ENCODE measurements at regions not wholly inside any gene's neighbourhood (a gene's known extent, or its start where the extent isn't known, plus 50 kb on each side); places are given as distances from the start of the nearest gene placed in this dataset.

DNA sequence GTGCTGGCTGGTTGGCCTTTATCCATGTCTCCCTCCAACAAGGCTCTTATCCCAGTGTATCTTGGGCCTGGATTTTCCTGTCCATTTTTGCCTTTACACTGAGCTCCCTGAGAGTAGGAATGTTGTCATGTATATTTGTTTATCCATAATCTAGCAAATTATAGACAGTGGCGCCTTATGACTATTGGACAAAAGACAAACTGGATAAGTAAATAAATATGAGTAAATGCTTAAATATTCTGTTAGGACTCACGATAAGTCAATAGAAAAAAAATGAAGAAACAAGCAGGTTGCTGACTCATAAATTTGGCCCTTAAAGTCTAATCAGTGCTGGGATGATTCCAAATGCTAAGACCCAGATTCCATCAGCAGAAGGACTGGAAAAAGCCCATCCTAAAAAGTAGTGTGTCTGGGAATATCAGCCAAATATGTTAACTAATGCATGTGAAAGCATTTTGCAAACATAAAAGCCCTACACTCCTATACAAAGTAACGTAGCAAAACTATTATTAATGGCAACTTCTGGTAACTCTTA is 55.0 kb upstream of the PCSK2 start:
- Histone ChIP-seq H3K36me3 (no peaks in the 10 kb centered on the region), H3K27ac (no peak overlapping the region), H3K4me1 (no peaks in the 10 kb centered on the region), H3K4me3 (no peak overlapping the region), H3K9me3 (no peaks in the 10 kb centered on the region), H3K27me3 (no peaks in the 10 kb centered on the region)
- TF ChIP-seq, protein P1, sequence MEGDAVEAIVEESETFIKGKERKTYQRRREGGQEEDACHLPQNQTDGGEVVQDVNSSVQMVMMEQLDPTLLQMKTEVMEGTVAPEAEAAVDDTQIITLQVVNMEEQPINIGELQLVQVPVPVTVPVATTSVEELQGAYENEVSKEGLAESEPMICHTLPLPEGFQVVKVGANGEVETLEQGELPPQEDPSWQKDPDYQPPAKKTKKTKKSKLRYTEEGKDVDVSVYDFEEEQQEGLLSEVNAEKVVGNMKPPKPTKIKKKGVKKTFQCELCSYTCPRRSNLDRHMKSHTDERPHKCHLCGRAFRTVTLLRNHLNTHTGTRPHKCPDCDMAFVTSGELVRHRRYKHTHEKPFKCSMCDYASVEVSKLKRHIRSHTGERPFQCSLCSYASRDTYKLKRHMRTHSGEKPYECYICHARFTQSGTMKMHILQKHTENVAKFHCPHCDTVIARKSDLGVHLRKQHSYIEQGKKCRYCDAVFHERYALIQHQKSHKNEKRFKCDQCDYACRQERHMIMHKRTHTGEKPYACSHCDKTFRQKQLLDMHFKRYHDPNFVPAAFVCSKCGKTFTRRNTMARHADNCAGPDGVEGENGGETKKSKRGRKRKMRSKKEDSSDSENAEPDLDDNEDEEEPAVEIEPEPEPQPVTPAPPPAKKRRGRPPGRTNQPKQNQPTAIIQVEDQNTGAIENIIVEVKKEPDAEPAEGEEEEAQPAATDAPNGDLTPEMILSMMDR (IDR thresholded peaks at IDR 0.05): no peak
- intact Hi-C loops (cut with DNase I; ENCODE audit: low total_unique reads): no loop called here
- DNase-seq: no peak

DNA sequence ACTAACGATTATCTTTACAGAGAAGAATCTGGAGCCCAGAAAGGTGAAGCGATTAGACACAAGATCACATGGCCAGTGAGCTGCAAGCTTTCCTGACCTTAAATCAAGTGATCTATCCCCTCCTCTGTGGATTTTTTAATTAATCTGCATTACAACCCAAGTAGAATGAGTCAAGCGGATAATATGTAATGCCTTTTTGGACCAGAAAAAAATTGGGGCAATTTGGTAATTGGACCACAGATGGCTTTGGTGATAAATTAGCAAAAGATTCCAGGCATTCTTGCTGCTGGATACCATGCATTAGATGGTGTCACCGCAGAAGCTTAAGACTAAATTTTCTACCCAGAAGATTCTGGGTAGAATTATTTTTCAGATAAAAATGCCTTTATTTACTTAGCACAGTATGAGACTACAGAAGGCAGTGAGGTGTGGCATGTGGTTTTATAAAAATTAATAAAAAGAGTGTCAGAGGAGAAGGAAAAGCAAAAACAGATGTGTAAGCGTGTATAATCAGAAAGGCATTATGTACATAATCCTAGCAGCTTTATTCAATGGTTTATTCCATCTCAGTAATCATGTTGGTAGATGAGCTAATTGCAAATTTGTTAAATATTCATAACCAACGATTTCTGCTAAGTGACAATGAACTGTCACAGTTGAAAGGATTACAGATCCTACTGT is 53.9 kb upstream of the PCSK2 start:
- TF ChIP-seq, protein P1 (IDR thresholded peaks at IDR 0.05): no peak
- Histone ChIP-seq H3K27me3 (no peaks in the 10 kb centered on the region), H3K4me3 (no peak overlapping the region), H3K36me3 (no peaks in the 10 kb centered on the region), H3K4me1 (no peaks in the 10 kb centered on the region), H3K9me3 (no peaks in the 10 kb centered on the region), H3K27ac (no peak overlapping the region)
- intact Hi-C loops (cut with DNase I; ENCODE audit: low total_unique reads): no loop called here
- no peak for DNase-seq
